Panc1 (cell line): ENCODE measurements at regions not wholly inside any gene's neighbourhood (a gene's known extent, or its start where the extent isn't known, plus 50 kb on each side); places are given as distances from the start of the nearest gene placed in this dataset.

Experiments
- ATAC-seq: fragments of 200-7000 bp; cut with Tn5 transposase; 2 replicates; pipeline ENCODE4 v1.9.1; 2020; ENCODE audit warnings: mild to moderate bottlenecking, moderate library complexity
- BruUV-seq: library from RNA; stranded (reverse); fragments of 400-500 nt; replicated peaks from 2 replicates; lab custom pipeline; 2021; lab: Mats Ljungman, UMichigan
- CTCF ChIA-PET: fragments of 300-600 bp; sonication (Branson Sonifier 250); formaldehyde crosslinking; loops from one replicate; lab custom pipeline; 2022; ENCODE audit warnings: antibody characterized with exemption; lab: Charles Lee
- POLR2A ChIA-PET: fragments of 300-600 bp; sonication (Branson Sonifier 250); formaldehyde crosslinking; loops from one replicate; lab custom pipeline; 2022; ENCODE audit warnings: antibody characterized with exemption; lab: Charles Lee
- DNase-seq: peaks from one replicate; pipeline ENCODE4 v3.0.0-alpha.2; 2010; ENCODE audit warnings: low read depth, low spot score
- H3K27ac ChIP-seq: 2 replicates; pipeline ENCODE4 v1.5.1; 2011; ENCODE audit warnings: mild to moderate bottlenecking, low read length, inconsistent platforms
- H3K27me3 ChIP-seq: fragments of 200-500 bp; sonication (Bioruptor generic); 2 replicates; pipeline ENCODE4 v1.6.0; 2014; ENCODE audit warnings: low read length, inconsistent platforms; ENCODE audit not compliant: control insufficient read depth, insufficient read depth
- H3K36me3 ChIP-seq: fragments of 200-500 bp; sonication (Bioruptor generic); 2 replicates; pipeline ENCODE4 v1.5.1; 2014; ENCODE audit warnings: inconsistent platforms, mild to moderate bottlenecking, low read length, moderate library complexity; ENCODE audit not compliant: control insufficient read depth, insufficient read depth
- H3K4me1 ChIP-seq: 2 replicates; pipeline ENCODE4 v1.5.1; 2011; ENCODE audit warnings: inconsistent platforms, mild to moderate bottlenecking, low read length, moderate library complexity; ENCODE audit not compliant: control insufficient read depth, insufficient read depth
- H3K4me3 ChIP-seq, 2 experiments: 2 replicates each; pipeline ENCODE4 v1.5.1; 2011 to 2012; ENCODE audit warnings: low read depth in 2 of 2, low read length in 2 of 2, mild to moderate bottlenecking in 2 of 2, inconsistent platforms in 1 of 2, moderate library complexity in 1 of 2
- H3K9me3 ChIP-seq: fragments of 200-500 bp; sonication (Bioruptor generic); 2 replicates; pipeline ENCODE4 v1.5.1; 2014; ENCODE audit warnings: low read depth, mild to moderate bottlenecking, inconsistent platforms, low read length, moderate library complexity; ENCODE audit not compliant: control insufficient read depth, insufficient read depth
- POLR2AphosphoS5 ChIP-seq: IDR thresholded peaks from 2 replicates; pipeline ENCODE4 v1.6.1; 2012; ENCODE audit warnings: mild to moderate bottlenecking, low read depth, low read length, moderate library complexity
- SIN3A ChIP-seq: IDR thresholded peaks from 2 replicates; pipeline ENCODE4 v1.6.1; 2012; ENCODE audit warnings: low read depth, mild to moderate bottlenecking, low read length, moderate library complexity, borderline replicate concordance; ENCODE audit not compliant: insufficient read depth
- TCF7L2 ChIP-seq: IDR thresholded peaks from 2 replicates; pipeline ENCODE4 v1.6.1; 2011; ENCODE audit warnings: mild to moderate bottlenecking, low read depth, low read length, inconsistent platforms
- in situ Hi-C: cut with HindIII; loops from 2 replicates; pipeline ENCODE4 v1.10.0; 2016; ENCODE audit warnings: low sequenced_read_pairs, low pct_unique_long_range_greater_than_20kb
- intact Hi-C: fragments of 100-400 bp; cut with micrococcal nuclease; formaldehyde crosslinking; loops from one replicate; pipeline ENCODE4 v1.10.0; 2022; ENCODE audit not compliant: unreplicated experiment
- TF ChIP-seq, protein P1 (sequence below): fragments of 450-650 bp; IDR thresholded peaks from 2 replicates; pipeline ENCODE4 v1.5.1; 2017; ENCODE audit warnings: mild to moderate bottlenecking
- TF ChIP-seq, protein P2 (sequence below), 2 experiments: IDR thresholded peaks; 2 replicates each; pipeline ENCODE4 v1.6.1; 2011 to 2012; ENCODE audit warnings: low read depth in 2 of 2, control low read depth in 1 of 2, low read length in 1 of 2, mild to moderate bottlenecking in 1 of 2, moderate library complexity in 1 of 2; ENCODE audit not compliant: insufficient read depth in 1 of 2

DNA sequence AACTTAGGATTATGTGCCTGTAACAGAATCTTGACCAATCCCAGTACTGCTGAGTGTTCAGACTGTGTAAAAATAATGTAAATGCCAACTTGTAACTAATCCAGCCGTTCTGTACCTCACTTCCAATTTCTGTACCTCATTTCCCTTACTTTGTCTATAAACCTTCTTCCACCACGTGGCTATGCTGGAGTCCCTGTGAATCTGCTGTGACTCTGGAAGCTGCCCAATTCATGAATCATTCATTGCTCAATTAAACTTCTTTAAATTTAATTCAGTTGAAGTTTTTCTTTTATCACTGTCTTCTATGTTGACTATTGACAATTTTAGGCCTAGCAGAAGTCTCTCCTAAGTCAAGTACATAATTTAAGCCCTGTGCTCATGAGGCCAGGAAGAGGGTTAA lies 215.3 kb upstream of the RHOBTB1 start:
- no TSS peak for BruUV-seq
- H3K27ac ChIP-seq: no peak overlapping the region
- DNase-seq (no peak), ATAC-seq (no peak)
- no peak for TF ChIP-seq POLR2AphosphoS5
- TF ChIP-seq TCF7L2: no peak
- TF ChIP-seq SIN3A: no peak
- TF ChIP-seq, protein P1, sequence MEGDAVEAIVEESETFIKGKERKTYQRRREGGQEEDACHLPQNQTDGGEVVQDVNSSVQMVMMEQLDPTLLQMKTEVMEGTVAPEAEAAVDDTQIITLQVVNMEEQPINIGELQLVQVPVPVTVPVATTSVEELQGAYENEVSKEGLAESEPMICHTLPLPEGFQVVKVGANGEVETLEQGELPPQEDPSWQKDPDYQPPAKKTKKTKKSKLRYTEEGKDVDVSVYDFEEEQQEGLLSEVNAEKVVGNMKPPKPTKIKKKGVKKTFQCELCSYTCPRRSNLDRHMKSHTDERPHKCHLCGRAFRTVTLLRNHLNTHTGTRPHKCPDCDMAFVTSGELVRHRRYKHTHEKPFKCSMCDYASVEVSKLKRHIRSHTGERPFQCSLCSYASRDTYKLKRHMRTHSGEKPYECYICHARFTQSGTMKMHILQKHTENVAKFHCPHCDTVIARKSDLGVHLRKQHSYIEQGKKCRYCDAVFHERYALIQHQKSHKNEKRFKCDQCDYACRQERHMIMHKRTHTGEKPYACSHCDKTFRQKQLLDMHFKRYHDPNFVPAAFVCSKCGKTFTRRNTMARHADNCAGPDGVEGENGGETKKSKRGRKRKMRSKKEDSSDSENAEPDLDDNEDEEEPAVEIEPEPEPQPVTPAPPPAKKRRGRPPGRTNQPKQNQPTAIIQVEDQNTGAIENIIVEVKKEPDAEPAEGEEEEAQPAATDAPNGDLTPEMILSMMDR: no peak
- TF ChIP-seq, protein P2, sequence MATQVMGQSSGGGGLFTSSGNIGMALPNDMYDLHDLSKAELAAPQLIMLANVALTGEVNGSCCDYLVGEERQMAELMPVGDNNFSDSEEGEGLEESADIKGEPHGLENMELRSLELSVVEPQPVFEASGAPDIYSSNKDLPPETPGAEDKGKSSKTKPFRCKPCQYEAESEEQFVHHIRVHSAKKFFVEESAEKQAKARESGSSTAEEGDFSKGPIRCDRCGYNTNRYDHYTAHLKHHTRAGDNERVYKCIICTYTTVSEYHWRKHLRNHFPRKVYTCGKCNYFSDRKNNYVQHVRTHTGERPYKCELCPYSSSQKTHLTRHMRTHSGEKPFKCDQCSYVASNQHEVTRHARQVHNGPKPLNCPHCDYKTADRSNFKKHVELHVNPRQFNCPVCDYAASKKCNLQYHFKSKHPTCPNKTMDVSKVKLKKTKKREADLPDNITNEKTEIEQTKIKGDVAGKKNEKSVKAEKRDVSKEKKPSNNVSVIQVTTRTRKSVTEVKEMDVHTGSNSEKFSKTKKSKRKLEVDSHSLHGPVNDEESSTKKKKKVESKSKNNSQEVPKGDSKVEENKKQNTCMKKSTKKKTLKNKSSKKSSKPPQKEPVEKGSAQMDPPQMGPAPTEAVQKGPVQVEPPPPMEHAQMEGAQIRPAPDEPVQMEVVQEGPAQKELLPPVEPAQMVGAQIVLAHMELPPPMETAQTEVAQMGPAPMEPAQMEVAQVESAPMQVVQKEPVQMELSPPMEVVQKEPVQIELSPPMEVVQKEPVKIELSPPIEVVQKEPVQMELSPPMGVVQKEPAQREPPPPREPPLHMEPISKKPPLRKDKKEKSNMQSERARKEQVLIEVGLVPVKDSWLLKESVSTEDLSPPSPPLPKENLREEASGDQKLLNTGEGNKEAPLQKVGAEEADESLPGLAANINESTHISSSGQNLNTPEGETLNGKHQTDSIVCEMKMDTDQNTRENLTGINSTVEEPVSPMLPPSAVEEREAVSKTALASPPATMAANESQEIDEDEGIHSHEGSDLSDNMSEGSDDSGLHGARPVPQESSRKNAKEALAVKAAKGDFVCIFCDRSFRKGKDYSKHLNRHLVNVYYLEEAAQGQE (IDR thresholded peaks at IDR 0.05; ENCODE audit: insufficient read depth in 1 of 2, low read depth in 2 of 2, low read length in 1 of 2): no peak
- intact Hi-C loops (no loop called here), in situ Hi-C loops (no loop called here)
- H3K27me3 ChIP-seq: no peaks in the 10 kb centered on the region
- H3K4me3 ChIP-seq: no peak overlapping the region
- POLR2A ChIA-PET: no interaction called here
- H3K36me3 ChIP-seq: no peaks in the 10 kb centered on the region
- no peaks in the 10 kb centered on the region for H3K9me3 ChIP-seq
- CTCF ChIA-PET: no interaction called here
- H3K4me1 ChIP-seq: no peaks in the 10 kb centered on the region

DNA sequence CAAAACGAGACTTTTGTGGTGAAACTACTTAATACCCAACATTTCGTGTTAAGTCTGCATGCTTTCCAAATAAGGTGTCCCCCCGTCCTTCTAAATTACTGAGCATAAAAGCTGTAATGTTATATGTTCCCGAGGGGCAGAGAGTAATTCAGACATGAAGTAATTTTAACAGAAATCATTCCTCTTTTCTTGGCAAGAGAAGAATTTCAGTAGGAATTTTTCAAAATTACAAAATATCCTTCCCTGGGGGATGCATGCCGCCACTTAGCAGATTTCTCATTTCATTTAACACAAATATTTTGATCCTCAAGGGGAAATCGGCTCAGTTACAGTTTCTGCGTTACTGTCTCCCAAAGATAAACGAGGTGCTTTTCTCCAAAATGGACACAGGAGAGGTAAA lies 213.2 kb upstream of the RHOBTB1 start:
- in situ Hi-C loops (no loop called here), intact Hi-C loops (no loop called here)
- no peak overlapping the region for H3K27ac ChIP-seq
- ChIA-PET CTCF (no interaction called here), POLR2A (no interaction called here)
- ATAC-seq: no peak
- TF ChIP-seq, protein P2 (IDR thresholded peaks at IDR 0.05; ENCODE audit: insufficient read depth in 1 of 2, low read depth in 2 of 2, low read length in 1 of 2): no peak
- TF ChIP-seq SIN3A: no peak
- no peak for TF ChIP-seq TCF7L2
- TF ChIP-seq, protein P1: no peak
- no peak for TF ChIP-seq POLR2AphosphoS5
- no peaks in the 10 kb centered on the region for H3K4me1 ChIP-seq
- BruUV-seq: no TSS peak
- no peak overlapping the region for H3K4me3 ChIP-seq
- H3K36me3 ChIP-seq: no peaks in the 10 kb centered on the region
- no peaks in the 10 kb centered on the region for H3K9me3 ChIP-seq
- no peak for DNase-seq
- H3K27me3 ChIP-seq: no peaks in the 10 kb centered on the region
